GM13976 (cell line): ENCODE measurements at regions not wholly inside any gene's neighbourhood (a gene's known extent, or its start where the extent isn't known, plus 50 kb on each side); places are given as distances from the start of the nearest gene placed in this dataset.

Experiments
- DNase-seq: peaks from one replicate; pipeline ENCODE4 v3.0.0; 2012; ENCODE audit warnings: low spot score
- CTCF ChIP-seq: IDR thresholded peaks from 2 replicates; pipeline ENCODE4 v1.5.1; 2012; ENCODE audit warnings: borderline replicate concordance, mild to moderate bottlenecking; ENCODE audit not compliant: insufficient read depth; ENCODE audit errors: extremely low read depth, missing control alignments, control extremely low read depth
- in situ Hi-C: fragments of 300-500 bp; cut with MboI; formaldehyde crosslinking; loops from one replicate; pipeline ENCODE4 v1.12.0; 2022; ENCODE audit warnings: low sequenced_read_pairs, mixed read lengths, inconsistent platforms; ENCODE audit not compliant: unreplicated experiment

GRCh38 chr2:76675212-76675611 is 847.0 kb downstream of the LRRTM4 start:
- in situ Hi-C loops, result no loop called here

GRCh38 chr2:76672798-76673197 is 849.4 kb downstream of the LRRTM4 start:
- in situ Hi-C loops, result no loop called here
- TF ChIP-seq CTCF, result no peak
- no peak for DNase-seq

More at GRCh38 chr2:76675212-76675611, 847.0 kb downstream of the LRRTM4 start:
- no peak for TF ChIP-seq CTCF
- DNase-seq, result no peak

GRCh38 chr2:76669966-76670465 is 852.2 kb downstream of the LRRTM4 start:
- no peak for DNase-seq
- in situ Hi-C loops, result no loop called here
- TF ChIP-seq CTCF, result no peak

GRCh38 chr2:76668279-76668678 is 853.9 kb downstream of the LRRTM4 start:
- no peak for DNase-seq
- TF ChIP-seq CTCF, result no peak
- in situ Hi-C loops, result no loop called here

GRCh38 chr2:76667821-76668271 is 854.3 kb downstream of the LRRTM4 start:
- in situ Hi-C loops, result no loop called here
- no peak for DNase-seq
- TF ChIP-seq CTCF, result peak; percentile 5

- TF ChIP-seq CTCF, result no peak
- DNase-seq, result no peak
- in situ Hi-C loops, result no loop called here
Observed at GRCh38 chr2:76642129-76642528, 880.0 kb downstream of the LRRTM4 start.
